ENCODE measurements at regions not wholly inside any gene's neighbourhood (a gene's known extent, or its start where the extent isn't known, plus 50 kb on each side); places are given as distances from the start of the nearest gene placed in this dataset.

DNA sequence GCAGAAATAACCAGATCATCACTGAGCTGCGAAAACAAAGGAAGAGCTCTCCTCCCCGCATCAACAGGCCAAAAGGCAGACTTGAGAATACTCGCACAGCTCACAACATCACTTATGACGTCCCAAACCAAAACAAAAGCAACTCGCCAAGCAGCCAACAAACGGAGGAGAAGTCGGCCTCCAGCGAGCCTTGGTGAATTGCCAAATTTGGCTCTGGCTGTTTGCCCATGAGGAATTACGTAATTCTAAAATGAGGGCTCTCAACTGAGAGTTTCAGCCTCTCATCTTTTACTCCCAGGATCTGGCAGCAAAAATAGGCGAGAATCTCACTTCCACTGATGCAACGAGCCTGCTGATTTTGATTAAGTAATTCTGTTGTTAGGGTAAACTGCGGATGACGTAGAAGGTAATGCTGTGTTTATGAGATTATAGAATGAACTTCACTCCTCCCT is 51.7 kb upstream of the SEMA6A start:
- Histone ChIP-seq H3K4me3 (no peak overlapping the region), H3K27ac (no peak overlapping the region), H3K4me2 (no peak overlapping the region), H3K9me3 (no peaks in the 10 kb centered on the region), H3K4me1 (no peaks in the 10 kb centered on the region)
- ChIA-PET POLR2A (no interaction called here), CTCF (interaction anchor here (0.9 kb wide), 1 partner anchor 92 kb away, joined by 4 read pairs; no protein-coding TSS in a partner anchor)
- FAIRE-seq = no peak
- ATAC-seq = no peak
- TF ChIP-seq ZSCAN20 (CRISPR knock-in tag; IDR thresholded peaks at IDR 0.05) (no peak), RAD21 (conservative IDR thresholded peaks at IDR 0.05 in 1 of 2, IDR thresholded peaks at IDR 0.05 in 1 of 2) (no peak), RCOR1 (IDR thresholded peaks at IDR 0.05; ENCODE audit: low read depth, low read length) (no peak), NPAS2 (CRISPR knock-in tag; IDR thresholded peaks at IDR 0.05; ENCODE audit: borderline replicate concordance) (no peak), EHMT2 (IDR thresholded peaks at IDR 0.05; ENCODE audit: low read depth) (no peak), HEYL (CRISPR knock-in tag; IDR thresholded peaks at IDR 0.05) (no peak), HOXB5 (CRISPR knock-in tag; IDR thresholded peaks at IDR 0.05) (no peak), KDM5A (IDR thresholded peaks at IDR 0.05) (no peak), ZNF302 (CRISPR knock-in tag; IDR thresholded peaks at IDR 0.05) (no peak), MAZ (IDR thresholded peaks at IDR 0.05; ENCODE audit: borderline replicate concordance, low read depth, low read length) (no peak), CBX2 (IDR thresholded peaks at IDR 0.05; ENCODE audit: borderline replicate concordance, low read depth) (no peak), EHF (CRISPR knock-in tag; IDR thresholded peaks at IDR 0.05) (no peak), TP53 (CRISPR knock-in tag; IDR thresholded peaks at IDR 0.05) (no peak), NR3C1 (IDR thresholded peaks at IDR 0.05) (no peak), POLR2A (IDR thresholded peaks at IDR 0.05; ENCODE audit: low read length) (no peak)
- TF ChIP-seq, protein P1, sequence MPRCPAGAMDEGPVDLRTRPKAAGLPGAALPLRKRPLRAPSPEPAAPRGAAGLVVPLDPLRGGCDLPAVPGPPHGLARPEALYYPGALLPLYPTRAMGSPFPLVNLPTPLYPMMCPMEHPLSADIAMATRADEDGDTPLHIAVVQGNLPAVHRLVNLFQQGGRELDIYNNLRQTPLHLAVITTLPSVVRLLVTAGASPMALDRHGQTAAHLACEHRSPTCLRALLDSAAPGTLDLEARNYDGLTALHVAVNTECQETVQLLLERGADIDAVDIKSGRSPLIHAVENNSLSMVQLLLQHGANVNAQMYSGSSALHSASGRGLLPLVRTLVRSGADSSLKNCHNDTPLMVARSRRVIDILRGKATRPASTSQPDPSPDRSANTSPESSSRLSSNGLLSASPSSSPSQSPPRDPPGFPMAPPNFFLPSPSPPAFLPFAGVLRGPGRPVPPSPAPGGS (IDR thresholded peaks at IDR 0.05) = no peak
- TF ChIP-seq, protein P2, sequence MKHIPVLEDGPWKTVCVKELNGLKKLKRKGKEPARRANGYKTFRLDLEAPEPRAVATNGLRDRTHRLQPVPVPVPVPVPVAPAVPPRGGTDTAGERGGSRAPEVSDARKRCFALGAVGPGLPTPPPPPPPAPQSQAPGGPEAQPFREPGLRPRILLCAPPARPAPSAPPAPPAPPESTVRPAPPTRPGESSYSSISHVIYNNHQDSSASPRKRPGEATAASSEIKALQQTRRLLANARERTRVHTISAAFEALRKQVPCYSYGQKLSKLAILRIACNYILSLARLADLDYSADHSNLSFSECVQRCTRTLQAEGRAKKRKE (CRISPR knock-in tag; IDR thresholded peaks at IDR 0.05; ENCODE audit: low read depth) = no peak
- TF ChIP-seq, protein P3, sequence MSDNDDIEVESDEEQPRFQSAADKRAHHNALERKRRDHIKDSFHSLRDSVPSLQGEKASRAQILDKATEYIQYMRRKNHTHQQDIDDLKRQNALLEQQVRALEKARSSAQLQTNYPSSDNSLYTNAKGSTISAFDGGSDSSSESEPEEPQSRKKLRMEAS (IDR thresholded peaks at IDR 0.05) = no peak
- WGBS (ENCODE audit: missing lambda C conversion rate) = 38% methylated on average over 12 of the region's 13 CpGs
- DNase-seq (ENCODE audit: low read depth in 1 of 2, low spot score in 1 of 2) = no peak

Small RNA genes lying in the stretch of these regions (small RNA-seq; reads per million reads assigned to genes)
- gene AC093534.1 = 0 reads per million in 6 experiments
- 0 to 0.43 (median 0) reads per million in 6 experiments for gene RNU7-34P
